ENCODE measurements at regions not wholly inside any gene's neighbourhood (a gene's known extent, or its start where the extent isn't known, plus 50 kb on each side); places are given as distances from the start of the nearest gene placed in this dataset.
"Not testable (repeated sequence)": the region's sequence is repeated elsewhere in the genome, so short reads cannot be mapped to it uniquely, and the experiment has no call there.

GRCh38 chr22:33167998-33168790, 110.0 kb upstream of the SYN3 start:
- Mint-ChIP-seq H3K4me1 (ENCODE audit: low read depth) (no peaks in the 10 kb centered on the region), H3K27me3 (ENCODE audit: insufficient read depth) (no peaks in the 10 kb centered on the region), H3K27ac (no peak overlapping the region), H3K36me3 (ENCODE audit: low read depth) (no peaks in the 10 kb centered on the region), H3K9me3 (no peaks in the 10 kb centered on the region), H3K4me3 (no peak overlapping the region)
- intact Hi-C loops (cut with micrococcal nuclease) = no loop called here
- DNase-seq (ENCODE audit: low spot score) = no peak

- H3K27me3 Mint-ChIP-seq (ENCODE audit: insufficient read depth) = no peaks in the 10 kb centered on the region
- no peak for DNase-seq (ENCODE audit: low spot score)
- no peak overlapping the region for H3K4me3 Mint-ChIP-seq
- H3K27ac Mint-ChIP-seq = no peak overlapping the region
- no peaks in the 10 kb centered on the region for H3K36me3 Mint-ChIP-seq (ENCODE audit: low read depth)
- intact Hi-C loops (cut with micrococcal nuclease) = no loop called here
- H3K9me3 Mint-ChIP-seq = no peaks in the 10 kb centered on the region
- no peaks in the 10 kb centered on the region for H3K4me1 Mint-ChIP-seq (ENCODE audit: low read depth)
These were observed 108.0 kb upstream of the SYN3 start for GRCh38 chr22:33166206-33166605.

GRCh38 chr22:33163815-33164214, 105.6 kb upstream of the SYN3 start:
- no peaks in the 10 kb centered on the region for H3K4me1 Mint-ChIP-seq (ENCODE audit: low read depth)
- no peak overlapping the region for H3K4me3 Mint-ChIP-seq

GRCh38 chr22:33162196-33162595, 104.0 kb upstream of the SYN3 start:
- Mint-ChIP-seq H3K36me3 (ENCODE audit: low read depth) (no peaks in the 10 kb centered on the region), H3K4me3 (no peak overlapping the region), H3K4me1 (ENCODE audit: low read depth) (no peaks in the 10 kb centered on the region), H3K9me3 (no peaks in the 10 kb centered on the region), H3K27me3 (ENCODE audit: insufficient read depth) (no peaks in the 10 kb centered on the region), H3K27ac (no peak overlapping the region)
- intact Hi-C loops (cut with micrococcal nuclease) = no loop called here
- DNase-seq (ENCODE audit: low spot score) = no peak

More at GRCh38 chr22:33163815-33164214, 105.6 kb upstream of the SYN3 start:
- intact Hi-C loops (cut with micrococcal nuclease) = no loop called here
- no peaks in the 10 kb centered on the region for H3K36me3 Mint-ChIP-seq (ENCODE audit: low read depth)
- no peaks in the 10 kb centered on the region for H3K9me3 Mint-ChIP-seq
- DNase-seq (ENCODE audit: low spot score) = no peak
- no peaks in the 10 kb centered on the region for H3K27me3 Mint-ChIP-seq (ENCODE audit: insufficient read depth)
- no peak overlapping the region for H3K27ac Mint-ChIP-seq

GRCh38 chr22:33160525-33160924, 102.3 kb upstream of the SYN3 start:
- H3K27me3 Mint-ChIP-seq (ENCODE audit: insufficient read depth) = no peaks in the 10 kb centered on the region
- intact Hi-C loops (cut with micrococcal nuclease) = no loop called here
- no peaks in the 10 kb centered on the region for H3K36me3 Mint-ChIP-seq (ENCODE audit: low read depth)
- H3K4me3 Mint-ChIP-seq = no peak overlapping the region
- no peaks in the 10 kb centered on the region for H3K9me3 Mint-ChIP-seq
- H3K27ac Mint-ChIP-seq = no peak overlapping the region
- H3K4me1 Mint-ChIP-seq (ENCODE audit: low read depth) = no peaks in the 10 kb centered on the region
- DNase-seq (ENCODE audit: low spot score) = no peak

- H3K4me1 Mint-ChIP-seq (ENCODE audit: low read depth); H3K36me3 Mint-ChIP-seq (ENCODE audit: low read depth); H3K27me3 Mint-ChIP-seq (ENCODE audit: insufficient read depth); DNase-seq (ENCODE audit: low spot score); H3K4me3 Mint-ChIP-seq; H3K27ac Mint-ChIP-seq; intact Hi-C loops (cut with micrococcal nuclease): not testable (repeated sequence)
- H3K9me3 Mint-ChIP-seq = peaks cover 10% of the 10 kb centered on the region
These were observed 96.8 kb upstream of the SYN3 start for GRCh38 chr22:33154967-33155366.

- Mint-ChIP-seq H3K4me3 (no peak overlapping the region), H3K4me1 (ENCODE audit: low read depth) (no peaks in the 10 kb centered on the region), H3K27me3 (ENCODE audit: insufficient read depth) (no peaks in the 10 kb centered on the region), H3K9me3 (peaks cover 5% of the 10 kb centered on the region), H3K27ac (no peak overlapping the region), H3K36me3 (ENCODE audit: low read depth) (no peaks in the 10 kb centered on the region)
- intact Hi-C loops (cut with micrococcal nuclease) = no loop called here
- DNase-seq (ENCODE audit: low spot score) = no peak
These were observed 91.4 kb upstream of the SYN3 start for GRCh38 chr22:33149611-33150010.

- Mint-ChIP-seq H3K36me3 (ENCODE audit: low read depth) (no peaks in the 10 kb centered on the region), H3K4me3 (no peak overlapping the region), H3K4me1 (ENCODE audit: low read depth) (no peaks in the 10 kb centered on the region), H3K9me3 (no peaks in the 10 kb centered on the region), H3K27me3 (ENCODE audit: insufficient read depth) (no peaks in the 10 kb centered on the region), H3K27ac (no peak overlapping the region)
- intact Hi-C loops (cut with micrococcal nuclease) = no loop called here
- DNase-seq (ENCODE audit: low spot score) = no peak
These were observed 86.5 kb upstream of the SYN3 start for GRCh38 chr22:33144721-33145120.

GRCh38 chr22:33142282-33143055, 84.3 kb upstream of the SYN3 start:
- DNase-seq (ENCODE audit: low spot score) = no peak
- H3K9me3 Mint-ChIP-seq = no peaks in the 10 kb centered on the region
- intact Hi-C loops (cut with micrococcal nuclease) = no loop called here
- H3K27ac Mint-ChIP-seq = no peak overlapping the region
- no peaks in the 10 kb centered on the region for H3K36me3 Mint-ChIP-seq (ENCODE audit: low read depth)
- no peak overlapping the region for H3K4me3 Mint-ChIP-seq
- H3K27me3 Mint-ChIP-seq (ENCODE audit: insufficient read depth) = no peaks in the 10 kb centered on the region
- H3K4me1 Mint-ChIP-seq (ENCODE audit: low read depth) = no peaks in the 10 kb centered on the region

- no peaks in the 10 kb centered on the region for H3K27me3 Mint-ChIP-seq (ENCODE audit: insufficient read depth)
- DNase-seq (ENCODE audit: low spot score) = no peak
- intact Hi-C loops (cut with micrococcal nuclease) = no loop called here
- no peaks in the 10 kb centered on the region for H3K36me3 Mint-ChIP-seq (ENCODE audit: low read depth)
- H3K27ac Mint-ChIP-seq = no peak overlapping the region
- H3K9me3 Mint-ChIP-seq = no peaks in the 10 kb centered on the region
- no peaks in the 10 kb centered on the region for H3K4me1 Mint-ChIP-seq (ENCODE audit: low read depth)
- H3K4me3 Mint-ChIP-seq = no peak overlapping the region
These were observed 81.8 kb upstream of the SYN3 start for GRCh38 chr22:33139937-33140336.

GRCh38 chr22:33138333-33138732, 80.2 kb upstream of the SYN3 start:
- H3K27me3 Mint-ChIP-seq (ENCODE audit: insufficient read depth); intact Hi-C loops (cut with micrococcal nuclease); H3K36me3 Mint-ChIP-seq (ENCODE audit: low read depth); H3K9me3 Mint-ChIP-seq; H3K4me3 Mint-ChIP-seq; H3K4me1 Mint-ChIP-seq (ENCODE audit: low read depth); H3K27ac Mint-ChIP-seq; DNase-seq (ENCODE audit: low spot score): not testable (repeated sequence)

GRCh38 chr22:33130473-33130872, 72.3 kb upstream of the SYN3 start:
- H3K4me1 Mint-ChIP-seq (ENCODE audit: low read depth) = no peaks in the 10 kb centered on the region
- peaks cover 14% of the 10 kb centered on the region for H3K9me3 Mint-ChIP-seq
- H3K27ac Mint-ChIP-seq = no peak overlapping the region
- H3K4me3 Mint-ChIP-seq = no peak overlapping the region
- H3K27me3 Mint-ChIP-seq (ENCODE audit: insufficient read depth) = peaks cover 2% of the 10 kb centered on the region
- intact Hi-C loops (cut with micrococcal nuclease) = no loop called here
- no peaks in the 10 kb centered on the region for H3K36me3 Mint-ChIP-seq (ENCODE audit: low read depth)
- no peak for DNase-seq (ENCODE audit: low spot score)

- no peak overlapping the region for H3K27ac Mint-ChIP-seq
- DNase-seq (ENCODE audit: low spot score) = no peak
- intact Hi-C loops (cut with micrococcal nuclease) = no loop called here
- H3K27me3 Mint-ChIP-seq (ENCODE audit: insufficient read depth) = peaks cover 2% of the 10 kb centered on the region
- no peak overlapping the region for H3K4me3 Mint-ChIP-seq
- H3K36me3 Mint-ChIP-seq (ENCODE audit: low read depth) = no peaks in the 10 kb centered on the region
- peaks cover 12% of the 10 kb centered on the region for H3K9me3 Mint-ChIP-seq
- H3K4me1 Mint-ChIP-seq (ENCODE audit: low read depth) = no peaks in the 10 kb centered on the region
These were observed 71.4 kb upstream of the SYN3 start for GRCh38 chr22:33129621-33130020.

Measured in activated T-helper 1 cell treated with anti-CD3 and anti-CD28 coated beads, Interleukin-12 subunit alpha, Interleukin-12 subunit beta, Interleukin-2, Interleukin-4 antibody, amounts not matched to agents 30 ng/mL and 10 ng/mL and 1 ng/mL, durations not matched to agents 14 hours and 24 hours and 36 hours (primary cell).